GM23338 (cell line): ENCODE measurements at regions not wholly inside any gene's neighbourhood (a gene's known extent, or its start where the extent isn't known, plus 50 kb on each side); places are given as distances from the start of the nearest gene placed in this dataset.
A peak's percentile ranks its signal among the peaks of the same experiment; 100 is the strongest.

Experiments
- ATAC-seq: fragments of 200-7000 bp; cut with Tn5 transposase; 3 replicates; pipeline ENCODE4 v1.9.1; 2020
- DNase-seq: peaks from one replicate; pipeline ENCODE4 v3.0.0-alpha.2; 2015; ENCODE audit warnings: low spot score
- H2AFZ ChIP-seq: fragments of 200-600 bp; sonication (generic); 2 replicates; pipeline ENCODE4 v1.8.0; 2016; ENCODE audit warnings: antibody characterized with exemption, mild to moderate bottlenecking, moderate library complexity
- H3F3A ChIP-seq: fragments of 200-600 bp; sonication (generic); replicated peaks from 2 replicates; pipeline ENCODE4 v1.8.0; 2017; ENCODE audit warnings: antibody characterized with exemption, mixed run types, low read depth
- H3K27ac ChIP-seq: fragments of 200-600 bp; sonication (generic); 2 replicates; pipeline ENCODE4 v1.6.1; 2016; ENCODE audit warnings: low read depth
- H3K27me3 ChIP-seq: fragments of 200-600 bp; sonication (generic); 2 replicates; pipeline ENCODE4 v1.8.0; 2016; ENCODE audit warnings: mild to moderate bottlenecking, mixed run types, moderate library complexity; ENCODE audit not compliant: insufficient read depth
- H3K36me3 ChIP-seq: fragments of 200-600 bp; sonication (generic); 2 replicates; pipeline ENCODE4 v1.8.0; 2016; ENCODE audit warnings: mild to moderate bottlenecking; ENCODE audit not compliant: insufficient read depth
- H3K4me1 ChIP-seq: fragments of 200-600 bp; sonication (generic); 2 replicates; pipeline ENCODE4 v1.8.0; 2016; ENCODE audit warnings: mild to moderate bottlenecking, moderate library complexity; ENCODE audit not compliant: insufficient read depth
- H3K4me2 ChIP-seq: fragments of 200-600 bp; sonication (generic); 2 replicates; pipeline ENCODE4 v1.7.1; 2017; ENCODE audit warnings: mixed run types
- H3K4me3 ChIP-seq: fragments of 200-600 bp; sonication (generic); 2 replicates; pipeline ENCODE4 v1.6.1; 2016; ENCODE audit warnings: mixed run types
- H3K79me2 ChIP-seq: fragments of 200-600 bp; sonication (generic); replicated peaks from 2 replicates; pipeline ENCODE4 v1.8.0; 2017; ENCODE audit warnings: mild to moderate bottlenecking; ENCODE audit not compliant: insufficient read depth
- H3K9me2 ChIP-seq: fragments of 200-600 bp; sonication (generic); 2 replicates; pipeline ENCODE4 v1.8.0; 2017; ENCODE audit not compliant: insufficient read depth
- H4K20me1 ChIP-seq: fragments of 200-600 bp; sonication (generic); replicated peaks from 2 replicates; pipeline ENCODE4 v1.8.0; 2017; ENCODE audit warnings: mild to moderate bottlenecking; ENCODE audit not compliant: insufficient read depth
- H3K27ac Mint-ChIP-seq: 2 replicates; pipeline ENCODE4 v1.8.0; 2020; ENCODE audit warnings: inconsistent platforms, mild to moderate bottlenecking, moderate library complexity, mixed read lengths
- H3K27me3 Mint-ChIP-seq: 3 replicates; pipeline ENCODE4 v1.8.0; 2022; ENCODE audit warnings: low read depth, mild to moderate bottlenecking, moderate library complexity, mixed read lengths, inconsistent platforms; ENCODE audit not compliant: insufficient read depth, poor library complexity
- H3K36me3 Mint-ChIP-seq: 3 replicates; pipeline ENCODE4 v1.8.0; 2021; ENCODE audit warnings: low read depth, mild to moderate bottlenecking, inconsistent platforms, moderate library complexity, mixed read lengths
- H3K4me1 Mint-ChIP-seq: 3 replicates; pipeline ENCODE4 v1.8.0; 2020; ENCODE audit warnings: mild to moderate bottlenecking, inconsistent platforms, mixed read lengths
- H3K4me3 Mint-ChIP-seq: 3 replicates; pipeline ENCODE4 v1.8.0; 2021; ENCODE audit warnings: moderate library complexity, mild to moderate bottlenecking, inconsistent platforms, mixed read lengths
- H3K9me3 Mint-ChIP-seq: 3 replicates; pipeline ENCODE4 v1.8.0; 2020; ENCODE audit warnings: moderate library complexity, mild to moderate bottlenecking, inconsistent platforms, mixed read lengths
- CTCF ChIP-seq, 2 experiments: fragments of 200-600 bp in 1 of 2; sonication (generic) in 1 of 2; conservative IDR thresholded peaks; 2 replicates each; pipeline versions ENCODE4 v1.5.1 to v1.6.1; 2016 to 2017; ENCODE audit warnings: antibody characterized with exemption in 2 of 2, low read depth in 2 of 2, mild to moderate bottlenecking in 2 of 2, moderate library complexity in 1 of 2
- ETS1 ChIP-seq: IDR thresholded peaks from 2 replicates; pipeline ENCODE4 v1.6.1; 2016; ENCODE audit warnings: antibody characterized with exemption
- JUNB ChIP-seq: IDR thresholded peaks from one replicate; pipeline ENCODE4 v1.6.1; 2016; ENCODE audit warnings: antibody characterized with exemption; ENCODE audit not compliant: unreplicated experiment
- NANOG ChIP-seq: IDR thresholded peaks from 2 replicates; pipeline ENCODE4 v1.6.1; 2016; ENCODE audit warnings: antibody characterized with exemption, borderline replicate concordance
- STAT1 ChIP-seq: IDR thresholded peaks from one replicate; pipeline ENCODE4 v1.6.1; 2016; ENCODE audit warnings: antibody characterized with exemption; ENCODE audit not compliant: unreplicated experiment
- ZNF114 ChIP-seq: fragments of 250-450 bp; sonication (Bioruptor Pico); IDR thresholded peaks from 2 replicates; pipeline ENCODE4 v1.5.0; 2020; ENCODE audit warnings: mild to moderate bottlenecking, moderate library complexity

GRCh38 chr2:96436416-96436815 lies 68.7 kb downstream of the NEURL3 start:
- Mint-ChIP-seq H3K4me3 (no peak overlapping the region), H3K9me3 (peaks cover 54% of the 10 kb centered on the region), H3K27me3 (peaks cover 5% of the 10 kb centered on the region), H3K36me3 (peaks cover 46% of the 10 kb centered on the region), H3K4me1 (peaks cover 23% of the 10 kb centered on the region), H3K27ac (peak overlapping the region; percentile 70)
- H3K79me2 ChIP-seq, result no peaks in the 10 kb centered on the region
- DNase-seq, result peak; percentile 40
- H3K4me3 ChIP-seq, result peak overlapping the region; percentile 28
- peaks cover 9% of the 10 kb centered on the region; the same call in 1 of the 2 replicates for H3F3A ChIP-seq
- no peaks in the 10 kb centered on the region for H3K27me3 ChIP-seq
- H4K20me1 ChIP-seq, result no peaks in the 10 kb centered on the region
- ATAC-seq, result peak; percentile 61
- peaks cover 7% of the 10 kb centered on the region for H3K9me2 ChIP-seq
- TF ChIP-seq NANOG, result peak; percentile 59; the same call in 1 of the 2 replicates
- TF ChIP-seq STAT1, result no peak
- no peak for TF ChIP-seq CTCF (conservative IDR thresholded peaks at IDR 0.05; ENCODE audit: low read depth in 2 of 2)
- peaks cover 18% of the 10 kb centered on the region for H3K36me3 ChIP-seq
- peak overlapping the region; percentile 58 for H3K4me2 ChIP-seq
- H2AFZ ChIP-seq, result no peak overlapping the region
- peak overlapping the region; percentile 79 for H3K27ac ChIP-seq
- H3K4me1 ChIP-seq, result peaks cover 26% of the 10 kb centered on the region

- H4K20me1 ChIP-seq, result no peaks in the 10 kb centered on the region
- no peak overlapping the region for H3K27ac ChIP-seq
- H3K4me2 ChIP-seq, result no peak overlapping the region
- H3K27me3 ChIP-seq, result no peaks in the 10 kb centered on the region
- no peak overlapping the region for H3K4me3 ChIP-seq
- no peaks in the 10 kb centered on the region for H3K79me2 ChIP-seq
- TF ChIP-seq STAT1, result no peak
- no peak for TF ChIP-seq JUNB
- TF ChIP-seq ETS1, result no peak
- TF ChIP-seq CTCF (conservative IDR thresholded peaks at IDR 0.05; ENCODE audit: low read depth in 2 of 2), result no peak
- TF ChIP-seq ZNF114 (CRISPR knock-in tag), result no peak
- Mint-ChIP-seq H3K9me3 (peaks cover 57% of the 10 kb centered on the region), H3K4me3 (no peak overlapping the region), H3K36me3 (peaks cover 33% of the 10 kb centered on the region), H3K27ac (no peak overlapping the region), H3K4me1 (peaks cover 10% of the 10 kb centered on the region), H3K27me3 (peaks cover 10% of the 10 kb centered on the region)
- H3F3A ChIP-seq, result peaks cover 9% of the 10 kb centered on the region; the same call in 1 of the 2 replicates
- no peak for ATAC-seq
- 0 out of 2 replicates have a peak, but pooled peaks cover 4% of the 10 kb centered on the region for H3K36me3 ChIP-seq
- DNase-seq, result no peak
- H3K4me1 ChIP-seq, result peaks cover 16% of the 10 kb centered on the region
- no peak overlapping the region for H2AFZ ChIP-seq
- no peaks in the 10 kb centered on the region; the same call in 1 of the 2 replicates for H3K9me2 ChIP-seq
Observed at GRCh38 chr2:96431319-96431718, 73.8 kb downstream of the NEURL3 start.
